Epithelial cell of esophagus (primary cell): ENCODE measurements at regions not wholly inside any gene's neighbourhood (a gene's known extent, or its start where the extent isn't known, plus 50 kb on each side); places are given as distances from the start of the nearest gene placed in this dataset.
"Not testable (repeated sequence)": the region's sequence is repeated elsewhere in the genome, so short reads cannot be mapped to it uniquely, and the experiment has no call there.

Source experiments
- DNase-seq: peaks from one replicate; pipeline ENCODE4 v3.0.0; 2010; ENCODE audit warnings: low read depth
- H3K4me3 ChIP-seq: 2 replicates; pipeline ENCODE4 v1.5.1; 2011; ENCODE audit warnings: mild to moderate bottlenecking, low read length, control low read depth
- TF ChIP-seq, protein P1 (sequence below): IDR thresholded peaks from 2 replicates; pipeline ENCODE4 v1.5.1; 2011; ENCODE audit warnings: low read depth, mild to moderate bottlenecking, low read length, control low read depth, inconsistent platforms; ENCODE audit not compliant: insufficient read depth; ENCODE audit errors: missing control alignments

- TF ChIP-seq, protein P1, sequence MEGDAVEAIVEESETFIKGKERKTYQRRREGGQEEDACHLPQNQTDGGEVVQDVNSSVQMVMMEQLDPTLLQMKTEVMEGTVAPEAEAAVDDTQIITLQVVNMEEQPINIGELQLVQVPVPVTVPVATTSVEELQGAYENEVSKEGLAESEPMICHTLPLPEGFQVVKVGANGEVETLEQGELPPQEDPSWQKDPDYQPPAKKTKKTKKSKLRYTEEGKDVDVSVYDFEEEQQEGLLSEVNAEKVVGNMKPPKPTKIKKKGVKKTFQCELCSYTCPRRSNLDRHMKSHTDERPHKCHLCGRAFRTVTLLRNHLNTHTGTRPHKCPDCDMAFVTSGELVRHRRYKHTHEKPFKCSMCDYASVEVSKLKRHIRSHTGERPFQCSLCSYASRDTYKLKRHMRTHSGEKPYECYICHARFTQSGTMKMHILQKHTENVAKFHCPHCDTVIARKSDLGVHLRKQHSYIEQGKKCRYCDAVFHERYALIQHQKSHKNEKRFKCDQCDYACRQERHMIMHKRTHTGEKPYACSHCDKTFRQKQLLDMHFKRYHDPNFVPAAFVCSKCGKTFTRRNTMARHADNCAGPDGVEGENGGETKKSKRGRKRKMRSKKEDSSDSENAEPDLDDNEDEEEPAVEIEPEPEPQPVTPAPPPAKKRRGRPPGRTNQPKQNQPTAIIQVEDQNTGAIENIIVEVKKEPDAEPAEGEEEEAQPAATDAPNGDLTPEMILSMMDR: no peak
- H3K4me3 ChIP-seq: no peak overlapping the region
- DNase-seq: no peak
These were observed 217.6 kb downstream of the CAAP1 start for GRCh38 chr9:26675035-26675434.

GRCh38 chr9:26673261-26673660, 219.3 kb downstream of the CAAP1 start:
- TF ChIP-seq, protein P1: no peak
- H3K4me3 ChIP-seq: no peak overlapping the region

DNA sequence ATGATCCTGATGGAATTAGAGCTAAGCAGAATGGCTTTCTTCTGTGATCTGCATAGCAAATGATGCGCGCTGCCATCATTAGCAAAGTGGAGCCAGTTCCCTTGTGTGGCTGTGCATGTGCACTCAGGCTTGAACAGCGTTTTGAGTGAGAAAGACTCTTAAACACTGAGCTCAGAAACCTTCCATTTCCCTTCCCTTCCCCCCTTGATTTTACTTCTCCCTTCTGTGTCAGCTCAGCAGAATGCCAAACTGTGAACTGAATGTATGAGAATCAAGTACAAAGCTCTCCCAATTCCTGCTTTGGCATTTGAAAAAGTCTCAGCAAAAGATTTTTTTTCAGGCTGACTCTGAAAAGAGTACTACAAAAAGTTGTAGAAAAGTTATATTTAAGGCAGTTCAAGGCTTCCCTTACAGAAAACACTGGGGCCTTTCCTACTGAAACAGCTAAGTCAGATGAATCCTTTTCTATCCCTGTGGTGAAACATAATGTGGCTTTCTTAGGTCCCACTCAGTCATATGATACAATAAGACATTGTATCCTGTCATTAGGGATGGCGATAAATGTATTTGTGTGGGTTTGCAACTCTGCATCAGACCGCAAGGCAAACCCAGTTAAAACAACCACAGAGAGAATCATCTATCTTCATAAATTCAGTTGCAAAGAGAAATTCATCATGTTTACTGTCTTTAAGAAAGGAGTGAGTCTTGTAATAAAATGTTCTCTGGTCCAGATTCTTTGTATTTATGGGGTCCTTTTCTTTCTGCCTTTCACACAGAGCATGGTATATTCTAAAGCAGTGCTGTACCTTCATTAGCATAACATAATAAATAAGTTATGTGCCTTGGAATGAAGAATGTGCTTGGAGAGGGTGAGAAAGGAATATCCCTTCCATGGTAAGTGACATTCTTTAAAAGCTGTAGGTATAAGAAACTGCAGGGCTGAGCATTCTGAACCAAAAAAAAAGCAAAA, 222.6 kb downstream of the CAAP1 start:
- TF ChIP-seq, protein P1: no peak
- H3K4me3 ChIP-seq: no peak overlapping the region
- DNase-seq: no peak

More at GRCh38 chr9:26673261-26673660, 219.3 kb downstream of the CAAP1 start:
- DNase-seq: no peak

DNA sequence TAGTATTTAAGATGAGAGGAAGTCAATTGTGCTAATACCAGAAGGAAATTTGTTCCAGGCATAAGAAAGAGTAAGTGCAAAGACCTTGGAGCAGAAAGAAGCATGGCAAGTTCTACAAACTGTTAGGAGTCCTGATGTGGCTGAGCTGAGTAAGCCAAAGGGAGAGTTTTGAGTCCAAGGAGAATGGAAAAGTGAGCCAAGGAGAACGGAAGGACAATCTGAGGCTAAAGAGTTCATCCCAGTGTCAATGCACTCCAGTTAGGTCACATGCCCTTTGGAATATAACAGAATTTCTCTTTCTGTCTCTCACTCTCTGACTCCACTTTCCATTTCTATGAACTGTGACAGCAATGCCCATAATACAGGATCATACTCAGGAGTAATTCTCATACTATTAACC, 224.7 kb downstream of the CAAP1 start:
- no peak for DNase-seq
- TF ChIP-seq, protein P1: no peak

DNA sequence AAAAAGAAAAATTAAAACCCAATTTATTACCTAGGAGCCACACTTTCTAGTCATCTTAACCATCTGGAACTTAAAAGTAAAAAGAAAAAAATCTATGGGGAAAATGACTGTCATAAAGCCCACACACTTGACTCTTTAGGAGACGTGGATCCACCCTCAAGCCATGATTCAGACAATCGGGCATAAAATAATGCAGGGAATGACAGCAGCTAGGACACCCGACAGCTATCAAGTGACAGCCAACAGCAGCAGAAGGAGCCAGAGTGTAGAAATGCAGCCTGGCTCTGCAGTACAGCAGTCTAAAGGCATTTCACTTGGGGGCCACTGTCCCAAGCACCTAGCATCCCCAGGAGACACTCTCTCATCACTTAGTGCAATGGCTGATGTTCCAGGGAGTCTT, 226.9 kb downstream of the CAAP1 start:
- TF ChIP-seq, protein P1: no peak
- no peak for DNase-seq
- H3K4me3 ChIP-seq: no peak overlapping the region

More for the DNA sequence above, 224.7 kb downstream of the CAAP1 start:
- H3K4me3 ChIP-seq: no peak overlapping the region

DNA sequence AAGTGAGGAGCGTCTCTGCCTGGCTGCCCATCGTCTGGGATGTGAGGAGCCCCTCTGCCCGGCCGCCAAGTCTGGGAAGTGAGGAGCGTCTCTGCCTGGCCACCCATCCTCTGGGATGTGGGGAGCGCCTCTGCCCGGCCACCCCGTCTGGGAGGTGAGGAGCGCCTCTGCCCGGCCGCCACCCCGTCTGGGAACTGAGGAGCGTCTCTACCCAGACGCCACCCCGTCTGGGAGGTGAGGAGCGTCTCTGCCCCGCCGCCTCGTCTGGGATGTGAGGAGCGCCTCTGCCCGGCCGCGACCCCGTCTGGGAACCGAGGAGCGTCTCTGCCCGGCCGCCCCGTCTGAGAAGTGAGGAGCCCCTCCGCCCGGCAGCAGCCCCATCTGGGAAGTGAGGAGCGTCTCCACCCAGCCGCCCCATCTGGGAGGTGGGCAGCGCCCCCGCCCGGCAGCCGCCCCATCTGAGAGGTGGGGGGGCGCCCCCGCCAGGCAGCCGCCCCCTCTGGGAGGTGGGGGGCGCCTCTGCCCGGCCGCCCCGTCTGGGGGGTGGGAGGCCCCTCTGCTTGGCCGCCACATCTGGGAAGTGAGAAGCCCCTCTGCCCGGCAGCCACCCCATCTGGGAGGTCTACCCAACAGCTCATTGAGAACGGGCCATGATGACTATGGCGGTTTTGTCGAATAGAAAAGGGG, 228.4 kb downstream of the CAAP1 start:
- not testable (repeated sequence) for H3K4me3 ChIP-seq, DNase-seq

DNA sequence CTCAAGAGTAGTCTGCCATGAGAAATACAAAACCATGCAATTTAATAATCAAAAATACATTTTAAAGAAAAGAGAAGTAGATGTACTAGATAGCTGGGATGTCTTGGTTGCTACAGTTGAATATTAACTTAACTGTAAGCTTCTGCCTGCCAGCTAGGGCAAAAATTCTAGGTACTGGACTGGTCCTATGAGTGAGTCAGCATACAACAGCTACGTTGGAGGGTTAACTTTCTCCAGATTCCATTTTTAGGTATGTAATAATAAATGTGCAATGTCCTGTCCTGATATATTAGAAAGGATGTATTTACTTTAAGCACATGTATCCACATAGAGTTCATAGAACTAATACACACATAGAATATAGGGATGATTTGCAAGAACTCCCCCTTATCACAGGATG, 230.1 kb downstream of the CAAP1 start:
- H3K4me3 ChIP-seq: no peak overlapping the region
- TF ChIP-seq, protein P1: no peak
- DNase-seq: no peak
